ENCODE measurements at regions not wholly inside any gene's neighbourhood (a gene's known extent, or its start where the extent isn't known, plus 50 kb on each side); places are given as distances from the start of the nearest gene placed in this dataset.

GRCh38 chr3:137163958-137164357, 206.2 kb downstream of the IL20RB start:
- TF ChIP-seq CTCF (IDR thresholded peaks at IDR 0.05) (no peak), POLR2A (IDR thresholded peaks at IDR 0.05) (no peak)
